ENCODE measurements at regions not wholly inside any gene's neighbourhood (a gene's known extent, or its start where the extent isn't known, plus 50 kb on each side); places are given as distances from the start of the nearest gene placed in this dataset.
A peak's percentile ranks its signal among the peaks of the same experiment; 100 is the strongest.

- TF ChIP-seq CTCF (IDR thresholded peaks at IDR 0.05) = peak; percentile 67 to 87 (median 71)
- TF ChIP-seq POLR2A (IDR thresholded peaks at IDR 0.05; ENCODE audit: low read depth) = no peak
- TF ChIP-seq EP300 (IDR thresholded peaks at IDR 0.05) = no peak
Measured at GRCh38 chr14:30375296-30375892, 183.6 kb upstream of the G2E3 start.

Measured in esophagus muscularis mucosa (tissue), 4 donors.